CD14-positive monocyte (primary cell): ENCODE measurements at regions not wholly inside any gene's neighbourhood (a gene's known extent, or its start where the extent isn't known, plus 50 kb on each side); places are given as distances from the start of the nearest gene placed in this dataset.
"Not testable (repeated sequence)": the region's sequence is repeated elsewhere in the genome, so short reads cannot be mapped to it uniquely, and the experiment has no call there.

Experiments used
- DNase-seq, 3 donors: peaks; one replicate each; pipeline ENCODE4 v3.0.0-alpha.2; 2011 to 2022
- H2AFZ ChIP-seq: 2 replicates; pipeline ENCODE4 v1.6.0; 2012; ENCODE audit warnings: mild to moderate bottlenecking, low read depth, low read length, inconsistent platforms; ENCODE audit not compliant: insufficient read depth, poor library complexity, severe bottlenecking
- H3K27ac ChIP-seq, 2 donors: 1 replicate in 1 of 2; 2 replicates in 1 of 2; pipeline ENCODE4 v1.5.1; 2012 to 2013; ENCODE audit warnings: low read length in 2 of 2, control low read depth in 1 of 2, inconsistent platforms in 1 of 2, low read depth in 1 of 2, mild to moderate bottlenecking in 1 of 2
- H3K27me3 ChIP-seq, 2 donors: one replicate each; pipeline versions ENCODE4 v1.6.0 to v1.6.1; 2011 to 2013; ENCODE audit warnings: low read length in 2 of 2; ENCODE audit not compliant: control insufficient read depth in 2 of 2, insufficient read depth in 2 of 2
- H3K36me3 ChIP-seq, 2 donors: replicated peaks in 1 of 2; 1 replicate in 1 of 2; 2 replicates in 1 of 2; pipeline versions ENCODE4 v1.5.1 to v1.6.1; 2012 to 2013; ENCODE audit warnings: low read length in 2 of 2, control low read depth in 1 of 2, inconsistent platforms in 1 of 2, mild to moderate bottlenecking in 1 of 2; ENCODE audit not compliant: insufficient read depth in 2 of 2, control insufficient read depth in 1 of 2
- H3K4me1 ChIP-seq, 2 donors: 1 replicate in 1 of 2; 2 replicates in 1 of 2; pipeline versions ENCODE4 v1.5.1 to v1.6.1; 2012 to 2013; ENCODE audit warnings: low read length in 2 of 2, control low read depth in 1 of 2, inconsistent platforms in 1 of 2, mild to moderate bottlenecking in 1 of 2, moderate library complexity in 1 of 2; ENCODE audit not compliant: insufficient read depth in 2 of 2, control insufficient read depth in 1 of 2
- H3K4me2 ChIP-seq: replicated peaks from 2 replicates; pipeline ENCODE3; 2012; ENCODE audit warnings: low read length, moderate library complexity, mild to moderate bottlenecking; ENCODE audit not compliant: poor library complexity, severe bottlenecking; ENCODE audit errors: extremely low read depth
- H3K4me3 ChIP-seq, 3 experiments: fragments of 200-600 bp in 1 of 3; sonication (generic) in 1 of 3; replicated peaks in 1 of 3; 1 replicate in 2 of 3; 2 replicates in 1 of 3; pipeline ENCODE4 v1.5.1; 2011 to 2013; ENCODE audit warnings: low read length in 3 of 3, mild to moderate bottlenecking in 3 of 3, control low read depth in 2 of 3, low read depth in 2 of 3, inconsistent platforms in 1 of 3, moderate library complexity in 1 of 3
- H3K79me2 ChIP-seq: 2 replicates; pipeline ENCODE4 v1.6.0; 2012; ENCODE audit warnings: mild to moderate bottlenecking, control low read depth, inconsistent platforms, low read length, moderate library complexity; ENCODE audit not compliant: insufficient read depth
- H3K9ac ChIP-seq: 2 replicates; pipeline ENCODE4 v1.6.0; 2017; ENCODE audit warnings: low read length, mild to moderate bottlenecking; ENCODE audit not compliant: insufficient read depth, poor library complexity, severe bottlenecking
- H3K9me3 ChIP-seq, 2 donors: replicated peaks in 1 of 2; 1 replicate in 1 of 2; 2 replicates in 1 of 2; pipeline versions ENCODE4 v1.5.1 to v1.6.1; 2012 to 2013; ENCODE audit warnings: low read length in 2 of 2, control low read depth in 1 of 2; ENCODE audit not compliant: control insufficient read depth in 1 of 2, insufficient read depth in 1 of 2
- H4K20me1 ChIP-seq: 2 replicates; pipeline ENCODE4 v1.6.0; 2012; ENCODE audit warnings: mild to moderate bottlenecking, low read length, control low read depth, moderate library complexity; ENCODE audit not compliant: insufficient read depth
- H3K27ac Mint-ChIP-seq, 7 donors: one replicate each; pipeline ENCODE4 v1.8.0; 2020; ENCODE audit warnings: mild to moderate bottlenecking in 7 of 7, mixed read lengths in 7 of 7, moderate library complexity in 6 of 7, inconsistent platforms in 2 of 7
- H3K27me3 Mint-ChIP-seq, 3 donors: one replicate each; pipeline ENCODE4 v1.8.0; 2021 to 2022; ENCODE audit warnings: low read depth in 3 of 3, mild to moderate bottlenecking in 3 of 3, mixed read lengths in 3 of 3, moderate library complexity in 3 of 3, inconsistent platforms in 1 of 3
- H3K36me3 Mint-ChIP-seq, 2 donors: one replicate each; pipeline ENCODE4 v1.8.0; 2020; ENCODE audit warnings: mixed read lengths in 2 of 2, inconsistent platforms in 1 of 2, mild to moderate bottlenecking in 1 of 2
- H3K4me1 Mint-ChIP-seq: one replicate; pipeline ENCODE4 v1.8.0; 2020; ENCODE audit warnings: mild to moderate bottlenecking, mixed read lengths
- H3K4me3 Mint-ChIP-seq, 2 donors: one replicate each; pipeline ENCODE4 v1.8.0; 2020; ENCODE audit warnings: mild to moderate bottlenecking in 2 of 2, mixed read lengths in 2 of 2, moderate library complexity in 1 of 2
- H3K9me3 Mint-ChIP-seq, 7 donors: one replicate each; pipeline ENCODE4 v1.8.0; 2020 to 2022; ENCODE audit warnings: mixed read lengths in 7 of 7, mild to moderate bottlenecking in 6 of 7, moderate library complexity in 6 of 7, inconsistent platforms in 2 of 7
- CTCF ChIP-seq: fragments of 200-600 bp; IDR thresholded peaks from one replicate; pipeline ENCODE4 v1.8.0; 2022; ENCODE audit warnings: antibody characterized with exemption, mild to moderate bottlenecking
- WGBS: methylation state at CpG from one replicate; pipeline ENCODE4 v1.1.5; 2013; ENCODE audit warnings: missing lambda C conversion rate; ENCODE audit not compliant: insufficient coverage; 5-methylcytosine and 5-hydroxymethylcytosine counted together
- intact Hi-C, 2 donors: fragments of 100-400 bp; cut with micrococcal nuclease; formaldehyde crosslinking; loops; one replicate each; pipeline versions ENCODE4 v1.15.0 to v1.15.1; 2023

DNA sequence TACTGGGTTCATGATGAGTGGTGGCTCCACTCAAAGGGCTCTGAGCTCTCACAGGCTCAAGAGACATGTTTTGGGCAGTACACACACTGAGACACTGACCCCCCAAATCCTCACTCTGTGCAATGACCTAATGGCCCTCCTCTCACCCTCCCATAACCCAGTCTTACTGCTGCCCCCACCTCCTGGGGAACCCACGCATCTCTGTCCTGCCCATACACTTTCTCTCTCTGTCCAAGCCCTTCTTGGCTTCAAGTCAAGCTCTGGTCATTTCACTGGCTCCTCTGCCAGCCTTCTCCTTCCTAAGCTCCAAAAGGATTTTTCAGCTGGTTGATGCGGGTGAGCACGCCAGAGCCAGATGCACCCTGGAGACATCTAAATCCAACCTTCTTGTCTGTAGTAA, 187.9 kb upstream of the TSHZ3 start:
- Mint-ChIP-seq H3K4me1 (no peaks in the 10 kb centered on the region), H3K9me3 (peaks cover 3 to 16% (median 5%) of the 10 kb centered on the region in 7 donors), H3K4me3 (no peak overlapping the region), H3K36me3 (no peaks in the 10 kb centered on the region), H3K27me3 (peaks cover 0 to 4% (median 2%) of the 10 kb centered on the region in 3 donors), H3K27ac (no peak overlapping the region)
- H3K9ac ChIP-seq, result no peak overlapping the region
- H3K36me3 ChIP-seq, result no peaks in the 10 kb centered on the region
- DNase-seq, result no peak
- peaks cover 0 to 14% of the 10 kb centered on the region in 2 donors for H3K9me3 ChIP-seq
- no peaks in the 10 kb centered on the region for H3K79me2 ChIP-seq
- H3K27me3 ChIP-seq, result no peaks in the 10 kb centered on the region
- H4K20me1 ChIP-seq, result no peaks in the 10 kb centered on the region
- no peaks in the 10 kb centered on the region for H3K4me1 ChIP-seq
- intact Hi-C loops, result no loop called here
- no peak overlapping the region for H3K27ac ChIP-seq
- no peak overlapping the region for H3K4me2 ChIP-seq
- H2AFZ ChIP-seq, result no peak overlapping the region
- 100% methylated on average over 1 of the region's 3 CpGs for WGBS
- no peak for TF ChIP-seq CTCF
- no peak overlapping the region for H3K4me3 ChIP-seq

- H2AFZ ChIP-seq, H3K4me2 ChIP-seq, DNase-seq, H3K27me3 Mint-ChIP-seq, H3K36me3 Mint-ChIP-seq, H3K36me3 ChIP-seq, H3K27ac Mint-ChIP-seq, H3K79me2 ChIP-seq, H3K4me3 ChIP-seq, intact Hi-C loops, H3K27ac ChIP-seq, H3K27me3 ChIP-seq, H4K20me1 ChIP-seq, H3K4me3 Mint-ChIP-seq, H3K9ac ChIP-seq, H3K4me1 ChIP-seq, H3K4me1 Mint-ChIP-seq: not testable (repeated sequence)
- H3K9me3 ChIP-seq, result peaks cover 0 to 14% of the 10 kb centered on the region in 2 donors
- no CpG with 5 or more reads among the region's 5 CpGs for WGBS
- H3K9me3 Mint-ChIP-seq, result peaks cover 3 to 17% (median 6%) of the 10 kb centered on the region in 7 donors
Observed at GRCh38 chr19:31537902-31538301, 188.7 kb upstream of the TSHZ3 start.
